Karpas-422 (cell line): ENCODE measurements at regions not wholly inside any gene's neighbourhood (a gene's known extent, or its start where the extent isn't known, plus 50 kb on each side); places are given as distances from the start of the nearest gene placed in this dataset.

Source experiments
- DNase-seq: peaks from one replicate; pipeline ENCODE4 v3.0.0-alpha.2; 2015
- H2AFZ ChIP-seq: fragments of 200-600 bp; sonication (generic); 2 replicates; pipeline ENCODE4 v1.6.1; 2014; ENCODE audit warnings: antibody characterized with exemption, low read length, mixed read lengths
- H3K27ac ChIP-seq: fragments of 200-600 bp; sonication (generic); 2 replicates; pipeline ENCODE4 v1.5.1; 2014; ENCODE audit warnings: mild to moderate bottlenecking, low read length, moderate library complexity
- H3K27me3 ChIP-seq: fragments of 200-600 bp; sonication (generic); 2 replicates; pipeline ENCODE4 v1.6.1; 2014; ENCODE audit warnings: low read length, mixed read lengths
- H3K36me3 ChIP-seq: fragments of 200-600 bp; sonication (generic); 2 replicates; pipeline ENCODE4 v1.6.1; 2014; ENCODE audit warnings: low read length, mixed read lengths; ENCODE audit not compliant: insufficient read depth
- H3K4me1 ChIP-seq: fragments of 200-600 bp; sonication (generic); 2 replicates; pipeline ENCODE4 v1.6.1; 2014; ENCODE audit warnings: mild to moderate bottlenecking, low read length, mixed read lengths
- H3K4me2 ChIP-seq: fragments of 200-600 bp; sonication (generic); 2 replicates; pipeline ENCODE4 v1.6.1; 2014; ENCODE audit warnings: low read length, low read depth, mild to moderate bottlenecking; ENCODE audit not compliant: poor library complexity, severe bottlenecking
- H3K4me3 ChIP-seq: fragments of 200-600 bp; sonication (generic); 2 replicates; pipeline ENCODE4 v1.5.1; 2014; ENCODE audit warnings: mild to moderate bottlenecking, antibody characterized with exemption, low read length, mixed read lengths
- H3K79me2 ChIP-seq: fragments of 200-600 bp; sonication (generic); 2 replicates; pipeline ENCODE4 v1.6.1; 2014; ENCODE audit warnings: mild to moderate bottlenecking, low read length, mixed read lengths
- H3K9ac ChIP-seq: fragments of 200-600 bp; sonication (generic); 2 replicates; pipeline ENCODE4 v1.6.0; 2014; ENCODE audit warnings: low read length
- H3K9me2 ChIP-seq: fragments of 200-600 bp; sonication (generic), shearing (Covaris generic); replicated peaks from 2 replicates; pipeline ENCODE4 v1.6.0; 2014; ENCODE audit warnings: mild to moderate bottlenecking, low read length, moderate library complexity; ENCODE audit not compliant: insufficient read depth
- H3K9me3 ChIP-seq: fragments of 300-700, 200-600 bp; sonication (generic); 2 replicates; pipeline ENCODE4 v1.6.1; 2014; ENCODE audit warnings: low read length, mixed read lengths
- H4K20me1 ChIP-seq: fragments of 200-600 bp; sonication (generic); 2 replicates; pipeline ENCODE4 v1.6.1; 2014; ENCODE audit warnings: mild to moderate bottlenecking, antibody characterized with exemption, low read length, low read depth; ENCODE audit not compliant: insufficient read depth

DNA sequence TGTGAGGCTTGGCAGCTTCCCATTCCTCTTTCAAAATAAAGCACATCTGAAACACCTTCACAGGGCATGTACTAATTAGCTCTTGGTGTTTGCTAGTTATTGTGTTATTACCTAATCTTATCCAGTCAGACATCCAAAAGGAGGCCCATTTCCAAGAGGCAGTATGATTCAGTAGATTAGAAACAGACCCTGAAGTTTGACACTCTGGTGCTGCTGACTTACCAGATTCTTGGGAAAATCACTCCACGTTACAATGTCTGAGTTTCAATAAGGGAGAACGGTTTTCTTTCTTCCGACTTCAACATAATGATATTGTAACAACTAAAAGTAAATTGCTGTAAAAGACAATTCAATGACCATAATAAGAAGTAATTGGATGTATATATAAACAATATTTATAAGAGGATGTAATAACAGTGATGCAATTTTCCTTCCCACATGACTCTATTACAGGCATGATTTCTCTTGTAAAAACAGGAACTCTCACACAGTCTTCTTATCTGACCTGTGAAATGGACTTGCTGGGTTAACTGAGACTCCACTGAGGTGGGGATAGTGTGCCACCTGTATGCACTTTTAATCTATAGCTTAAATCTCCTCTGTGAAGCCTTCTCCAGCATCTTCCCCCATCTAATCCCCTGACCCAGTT lies 181.3 kb upstream of the ELL2 start:
- no peak overlapping the region for H3K9ac ChIP-seq
- H3K27me3 ChIP-seq = no peaks in the 10 kb centered on the region
- no peak for DNase-seq
- no peak overlapping the region for H2AFZ ChIP-seq
- no peaks in the 10 kb centered on the region for H4K20me1 ChIP-seq
- no peaks in the 10 kb centered on the region for H3K36me3 ChIP-seq
- H3K79me2 ChIP-seq = no peaks in the 10 kb centered on the region
- no peaks in the 10 kb centered on the region for H3K4me1 ChIP-seq
- H3K9me3 ChIP-seq = no peaks in the 10 kb centered on the region
- H3K9me2 ChIP-seq = no peaks in the 10 kb centered on the region
- no peak overlapping the region for H3K27ac ChIP-seq
- H3K4me2 ChIP-seq = no peak overlapping the region
- H3K4me3 ChIP-seq = no peak overlapping the region

DNA sequence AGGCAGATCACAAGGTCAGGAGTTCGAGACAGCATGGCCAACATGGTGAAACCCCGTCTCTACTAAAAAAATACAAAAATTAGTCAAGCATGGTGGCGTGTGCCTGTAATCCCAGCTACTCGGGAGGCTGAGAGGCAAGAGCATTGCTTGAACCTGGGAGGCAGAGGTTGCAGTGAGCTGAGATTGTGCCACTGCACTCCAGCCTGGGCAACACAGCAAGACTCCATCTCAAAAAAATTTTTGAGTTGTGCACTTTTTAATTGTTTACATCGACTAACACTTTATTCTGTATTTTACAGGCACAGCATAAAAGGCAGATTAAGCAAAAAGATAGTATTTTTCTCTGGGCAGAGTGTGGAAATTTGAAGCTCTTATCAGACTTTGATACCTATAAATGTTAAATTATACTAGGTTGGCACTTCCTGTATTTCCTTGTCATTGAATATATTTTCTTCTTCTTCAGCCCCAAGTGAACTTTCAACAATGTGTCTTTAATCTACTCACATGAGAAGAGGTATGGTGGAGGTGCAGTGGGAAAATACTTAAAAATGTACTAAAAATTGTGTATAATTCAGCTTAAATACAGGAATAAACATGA lies 180.6 kb upstream of the ELL2 start:
- Histone ChIP-seq H3K79me2 (no peaks in the 10 kb centered on the region), H4K20me1 (no peaks in the 10 kb centered on the region), H3K9me2 (no peaks in the 10 kb centered on the region), H3K27ac (no peak overlapping the region), H3K4me2 (no peak overlapping the region), H3K9me3 (no peaks in the 10 kb centered on the region), H3K36me3 (no peaks in the 10 kb centered on the region), H3K4me3 (no peak overlapping the region), H3K4me1 (no peaks in the 10 kb centered on the region), H2AFZ (no peak overlapping the region), H3K27me3 (no peaks in the 10 kb centered on the region), H3K9ac (no peak overlapping the region)
- DNase-seq = no peak

DNA sequence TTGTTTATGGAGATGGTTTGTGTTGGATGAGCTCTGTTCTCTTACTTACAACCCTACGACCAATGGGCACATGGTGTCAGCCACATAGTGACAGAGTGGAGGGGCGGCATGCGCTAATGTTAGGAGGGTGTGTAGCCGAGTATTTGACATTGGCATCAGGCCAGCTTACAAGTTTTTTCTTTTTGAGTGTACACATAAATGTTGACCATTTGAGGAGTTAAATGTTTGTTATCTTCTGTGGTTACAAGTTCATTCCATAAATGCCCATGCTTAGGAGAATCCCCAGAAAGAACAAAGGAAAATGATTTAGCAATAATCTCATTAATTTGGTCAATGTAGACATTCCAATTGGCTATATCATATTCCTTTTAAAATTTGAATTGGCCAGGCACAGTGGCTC lies 180.1 kb upstream of the ELL2 start:
- H3K36me3 ChIP-seq = no peaks in the 10 kb centered on the region

DNA sequence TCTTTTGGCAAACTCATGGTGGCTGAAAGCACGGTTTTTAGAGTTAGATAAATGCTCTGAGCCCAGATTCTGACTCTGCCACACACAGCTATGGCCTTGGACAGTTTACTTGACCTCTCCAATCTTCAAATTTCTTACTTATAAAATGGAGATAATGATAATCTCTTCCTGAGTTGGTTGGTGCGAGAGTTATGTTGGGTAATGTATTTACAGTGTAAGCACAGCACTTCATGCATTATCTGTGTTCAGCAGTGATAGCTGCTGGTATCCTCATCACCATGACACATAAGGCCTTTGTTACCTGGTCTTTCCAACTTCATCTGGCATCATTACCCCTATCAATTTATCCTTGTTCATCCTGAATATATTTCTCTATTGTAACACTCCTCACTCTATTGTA lies 178.8 kb upstream of the ELL2 start:
- no peak overlapping the region for H3K4me3 ChIP-seq
- H3K36me3 ChIP-seq = no peaks in the 10 kb centered on the region
- H3K9me2 ChIP-seq = no peaks in the 10 kb centered on the region
- no peaks in the 10 kb centered on the region for H3K79me2 ChIP-seq
- no peak for DNase-seq
- no peak overlapping the region for H3K27ac ChIP-seq
- H3K4me1 ChIP-seq = no peaks in the 10 kb centered on the region
- H3K27me3 ChIP-seq = no peaks in the 10 kb centered on the region
- H3K4me2 ChIP-seq = no peak overlapping the region
- no peaks in the 10 kb centered on the region for H3K9me3 ChIP-seq
- no peak overlapping the region for H2AFZ ChIP-seq
- no peak overlapping the region for H3K9ac ChIP-seq
- H4K20me1 ChIP-seq = no peaks in the 10 kb centered on the region

More for the DNA sequence above, 180.1 kb upstream of the ELL2 start:
- H4K20me1 ChIP-seq = no peaks in the 10 kb centered on the region
- no peaks in the 10 kb centered on the region for H3K9me2 ChIP-seq
- H3K9me3 ChIP-seq = no peaks in the 10 kb centered on the region
- no peak overlapping the region for H2AFZ ChIP-seq
- H3K4me2 ChIP-seq = no peak overlapping the region
- no peaks in the 10 kb centered on the region for H3K27me3 ChIP-seq
- H3K4me3 ChIP-seq = no peak overlapping the region
- H3K79me2 ChIP-seq = no peaks in the 10 kb centered on the region
- DNase-seq = no peak
- H3K4me1 ChIP-seq = no peaks in the 10 kb centered on the region
- H3K9ac ChIP-seq = no peak overlapping the region
- no peak overlapping the region for H3K27ac ChIP-seq

DNA sequence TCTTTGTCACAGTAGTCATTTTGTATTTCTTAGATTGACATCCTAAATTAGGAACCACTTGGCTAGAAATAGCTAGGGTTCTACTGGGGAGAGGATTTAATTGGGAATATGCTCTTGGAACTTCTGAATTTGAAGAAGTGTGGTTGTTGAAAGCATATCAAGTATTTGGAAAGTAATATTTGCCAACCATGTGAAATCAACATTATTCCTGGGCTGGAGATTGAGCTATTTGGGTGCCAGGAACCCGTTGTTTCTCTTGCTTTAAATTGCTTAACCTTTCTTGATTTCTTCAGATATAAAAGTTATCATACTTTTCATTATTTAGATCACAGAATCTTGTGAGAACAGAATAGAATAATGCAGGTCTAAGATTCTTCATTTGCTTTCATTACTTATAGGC lies 178.4 kb upstream of the ELL2 start:
- H3K4me2 ChIP-seq = no peak overlapping the region
- H3K27me3 ChIP-seq = no peaks in the 10 kb centered on the region
- no peaks in the 10 kb centered on the region for H3K9me2 ChIP-seq
- H4K20me1 ChIP-seq = no peaks in the 10 kb centered on the region
- DNase-seq = no peak
- H3K79me2 ChIP-seq = no peaks in the 10 kb centered on the region
- H3K4me1 ChIP-seq = no peaks in the 10 kb centered on the region
- H3K4me3 ChIP-seq = no peak overlapping the region
- no peak overlapping the region for H2AFZ ChIP-seq
- H3K36me3 ChIP-seq = no peaks in the 10 kb centered on the region
- no peaks in the 10 kb centered on the region for H3K9me3 ChIP-seq
- no peak overlapping the region for H3K27ac ChIP-seq
- H3K9ac ChIP-seq = no peak overlapping the region

DNA sequence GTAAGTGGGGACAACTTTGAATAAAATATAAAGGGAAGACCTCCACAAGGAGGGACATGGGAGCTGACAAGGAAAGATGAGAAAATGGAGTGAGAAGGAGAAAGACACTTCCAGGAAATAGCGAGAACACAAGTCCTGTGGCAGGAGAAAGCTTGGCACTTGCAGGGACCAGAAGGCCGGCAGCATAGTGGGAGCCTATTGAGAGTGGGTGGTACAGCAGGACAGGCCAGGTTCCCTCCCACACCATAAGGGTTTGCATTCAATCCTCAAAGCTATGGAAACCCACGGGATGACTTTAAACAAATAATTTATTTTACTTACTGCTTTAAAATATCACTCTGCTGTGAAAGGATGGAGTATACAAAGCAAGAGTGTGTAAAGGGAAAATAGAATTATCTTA lies 173.2 kb upstream of the ELL2 start:
- no peak overlapping the region for H2AFZ ChIP-seq
- H3K9me2 ChIP-seq = no peaks in the 10 kb centered on the region
- no peaks in the 10 kb centered on the region for H3K4me1 ChIP-seq

DNA sequence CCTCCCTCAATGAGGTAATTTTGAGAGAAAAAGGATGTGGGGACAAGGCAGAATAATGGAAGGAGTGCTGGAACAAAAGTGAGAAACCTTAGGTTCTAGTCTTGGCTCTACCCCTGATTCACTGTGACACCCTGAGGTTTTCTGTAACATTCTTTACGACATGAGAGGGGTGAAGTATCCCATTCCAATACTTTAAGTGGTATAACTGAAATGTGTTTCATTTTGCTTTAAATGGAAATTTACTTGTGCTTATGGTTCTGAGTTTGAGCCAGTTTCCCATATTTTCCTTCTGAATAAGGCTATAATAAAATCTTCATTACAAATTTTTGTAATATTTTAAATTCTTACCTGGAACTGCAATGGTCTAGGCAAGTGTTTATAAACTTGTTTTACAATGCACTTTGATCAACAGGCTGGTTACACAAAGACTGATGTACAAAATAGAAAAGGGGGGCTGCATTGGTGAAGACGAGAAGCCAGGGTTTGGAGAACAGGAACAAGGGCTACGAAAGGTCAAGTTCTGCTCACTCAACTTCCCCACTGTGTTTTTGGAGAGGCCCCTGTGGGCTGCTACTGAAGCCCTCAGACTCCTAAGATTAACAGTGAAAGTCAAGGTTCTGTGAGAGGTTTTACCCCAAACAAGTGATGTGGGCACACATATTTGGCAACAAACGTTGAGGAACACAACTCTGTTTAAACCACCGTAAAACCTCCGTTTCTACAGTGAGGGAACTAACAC lies 171.9 kb upstream of the ELL2 start:
- no peaks in the 10 kb centered on the region for H3K27me3 ChIP-seq
- no peak overlapping the region for H3K4me2 ChIP-seq
- no peaks in the 10 kb centered on the region for H4K20me1 ChIP-seq
- H3K9ac ChIP-seq = no peak overlapping the region
- H3K9me3 ChIP-seq = no peaks in the 10 kb centered on the region
- no peaks in the 10 kb centered on the region for H3K9me2 ChIP-seq
- H3K79me2 ChIP-seq = no peaks in the 10 kb centered on the region
- no peak overlapping the region for H2AFZ ChIP-seq
- no peak overlapping the region for H3K27ac ChIP-seq
- no peak overlapping the region for H3K4me3 ChIP-seq
- no peaks in the 10 kb centered on the region for H3K4me1 ChIP-seq
- DNase-seq = peak; percentile 27
- no peaks in the 10 kb centered on the region for H3K36me3 ChIP-seq

More for the DNA sequence above, 173.2 kb upstream of the ELL2 start:
- H3K9me3 ChIP-seq = no peaks in the 10 kb centered on the region
- H3K79me2 ChIP-seq = no peaks in the 10 kb centered on the region
- H3K9ac ChIP-seq = no peak overlapping the region
- H3K27me3 ChIP-seq = no peaks in the 10 kb centered on the region
- no peaks in the 10 kb centered on the region for H4K20me1 ChIP-seq
- no peak overlapping the region for H3K4me2 ChIP-seq
- no peak overlapping the region for H3K27ac ChIP-seq
- H3K4me3 ChIP-seq = no peak overlapping the region
- no peaks in the 10 kb centered on the region for H3K36me3 ChIP-seq
- no peak for DNase-seq

DNA sequence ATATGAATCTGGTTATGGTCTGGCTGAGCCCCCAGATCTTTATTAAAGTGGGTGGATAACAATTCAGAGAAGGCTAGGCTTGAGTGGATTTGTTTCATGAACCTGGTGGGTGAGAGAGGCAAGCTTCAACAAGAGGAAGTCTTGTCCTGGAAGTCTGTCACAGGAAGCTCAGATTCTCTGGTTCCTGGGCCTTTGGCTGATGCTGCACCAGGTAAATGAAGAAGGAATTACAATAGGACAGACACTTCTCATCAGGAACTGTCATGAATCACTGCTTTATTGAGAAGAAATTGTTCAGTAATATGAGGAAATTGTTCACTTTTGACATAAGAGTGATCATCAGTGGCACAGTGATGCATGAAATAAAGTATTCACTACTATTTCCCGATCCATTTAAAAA lies 167.6 kb upstream of the ELL2 start:
- Histone ChIP-seq H3K36me3 (no peaks in the 10 kb centered on the region), H3K27ac (no peak overlapping the region), H3K27me3 (no peaks in the 10 kb centered on the region), H3K4me3 (no peak overlapping the region), H3K9me2 (no peaks in the 10 kb centered on the region), H3K79me2 (no peaks in the 10 kb centered on the region), H4K20me1 (no peaks in the 10 kb centered on the region), H3K9ac (no peak overlapping the region), H3K4me2 (no peak overlapping the region), H2AFZ (no peak overlapping the region), H3K4me1 (no peaks in the 10 kb centered on the region), H3K9me3 (no peaks in the 10 kb centered on the region)
- DNase-seq = no peak
